PC-9 (cell line): ENCODE measurements at regions not wholly inside any gene's neighbourhood (a gene's known extent, or its start where the extent isn't known, plus 50 kb on each side); places are given as distances from the start of the nearest gene placed in this dataset.

ENCODE experiments used
- BruUV-seq: library from RNA; stranded (reverse); fragments of 400-500 nt; replicated peaks from 2 replicates; lab custom pipeline; 2021; lab: Mats Ljungman, UMichigan
- CTCF ChIA-PET: fragments of 300-600 bp; sonication (Branson Sonifier 250); formaldehyde crosslinking; loops from one replicate; lab custom pipeline; 2022; ENCODE audit warnings: antibody characterized with exemption; lab: Charles Lee
- POLR2A ChIA-PET: fragments of 300-600 bp; sonication (Branson Sonifier 250); formaldehyde crosslinking; loops from one replicate; lab custom pipeline; 2022; ENCODE audit warnings: antibody characterized with exemption; ENCODE audit not compliant: unreplicated experiment; lab: Charles Lee
- DNase-seq, 2 experiments: peaks; one replicate each; pipeline versions ENCODE4 v3.0.0 to v3.0.0-alpha.2; 2015 to 2022; ENCODE audit warnings: mixed read lengths in 1 of 2
- H2AFZ ChIP-seq: fragments of 200-600 bp; sonication (generic); 2 replicates; pipeline ENCODE4 v1.8.1; 2017; ENCODE audit warnings: antibody characterized with exemption
- H3F3A ChIP-seq: fragments of 200-600 bp; sonication (generic); 2 replicates; pipeline ENCODE4 v1.8.1; 2017; ENCODE audit warnings: antibody characterized with exemption, mild to moderate bottlenecking, low read depth; ENCODE audit not compliant: insufficient read depth
- H3K27ac ChIP-seq: fragments of 200-600 bp; sonication (generic); 2 replicates; pipeline ENCODE4 v1.6.1; 2016; ENCODE audit warnings: mixed run types
- H3K27me3 ChIP-seq: fragments of 200-600 bp; sonication (generic); 2 replicates; pipeline ENCODE4 v1.6.1; 2016; ENCODE audit warnings: low read depth, mixed run types; ENCODE audit not compliant: insufficient read depth
- H3K36me3 ChIP-seq: fragments of 200-600 bp; sonication (generic); 2 replicates; pipeline ENCODE4 v1.6.1; 2016; ENCODE audit warnings: low read depth, mixed run types
- H3K4me1 ChIP-seq: fragments of 200-600 bp; sonication (generic); replicated peaks from 2 replicates; pipeline ENCODE4 v1.6.1; 2016; ENCODE audit warnings: mixed run types; ENCODE audit not compliant: insufficient read depth
- H3K4me2 ChIP-seq: fragments of 200-600 bp; sonication (generic); 2 replicates; pipeline ENCODE4 v1.6.1; 2017; ENCODE audit warnings: mixed run types
- H3K4me3 ChIP-seq: fragments of 200-600 bp; sonication (generic); 2 replicates; pipeline ENCODE4 v1.6.1; 2016; ENCODE audit warnings: mixed run types
- H3K79me2 ChIP-seq: fragments of 200-600 bp; sonication (generic); 2 replicates; pipeline ENCODE4 v1.6.1; 2017; ENCODE audit warnings: low read depth, mixed run types
- H3K9me2 ChIP-seq: fragments of 200-600 bp; sonication (generic); 2 replicates; pipeline ENCODE4 v1.8.1; 2017; ENCODE audit warnings: mild to moderate bottlenecking; ENCODE audit not compliant: insufficient read depth
- H3K9me3 ChIP-seq: fragments of 200-600 bp; sonication (generic); 2 replicates; pipeline ENCODE4 v1.8.1; 2016; ENCODE audit warnings: low read depth; ENCODE audit not compliant: insufficient read depth
- H4K20me1 ChIP-seq: fragments of 200-600 bp; sonication (generic); 2 replicates; pipeline ENCODE4 v1.8.1; 2017; ENCODE audit not compliant: insufficient read depth
- EZH2 ChIP-seq: fragments of 200-600 bp; sonication (generic); IDR thresholded peaks from 2 replicates; pipeline ENCODE4 v1.8.0; 2017; ENCODE audit warnings: antibody characterized with exemption, low read depth
- intact Hi-C: fragments of 100-400 bp; cut with micrococcal nuclease; formaldehyde crosslinking; loops from one replicate; pipeline ENCODE4 v1.10.0; 2022; ENCODE audit not compliant: unreplicated experiment
- TF ChIP-seq, protein P1 (sequence below): fragments of 200-600 bp; sonication (generic); conservative IDR thresholded peaks from 2 replicates; pipeline ENCODE4 v1.6.1; 2017; ENCODE audit warnings: mixed run types, antibody characterized with exemption, mild to moderate bottlenecking, moderate library complexity

DNA sequence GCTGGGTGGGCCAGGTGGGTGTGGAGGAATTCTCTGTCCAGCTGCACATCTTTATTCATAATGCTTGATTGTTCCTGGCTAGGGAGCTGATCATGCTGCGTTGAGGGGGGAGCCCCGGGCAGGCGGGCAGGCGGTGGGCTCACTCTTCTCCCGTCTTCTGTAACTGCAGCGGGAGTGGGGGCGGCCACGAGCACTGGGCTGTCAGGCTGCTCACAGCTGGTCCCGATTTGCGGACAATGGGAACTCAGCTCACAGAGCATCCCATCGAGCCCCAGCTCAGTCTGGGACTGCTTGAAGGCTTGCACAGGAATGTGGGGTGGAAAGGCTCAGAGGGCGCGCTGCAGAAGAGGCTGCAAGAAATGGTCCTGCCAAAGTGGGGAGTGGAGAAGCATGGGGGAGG lies 63.8 kb downstream of the EFNB1 start:
- DNase-seq = no peak
- Histone ChIP-seq H3K79me2 (no peaks in the 10 kb centered on the region), H3K4me2 (no peak overlapping the region), H3K9me2 (no peaks in the 10 kb centered on the region), H2AFZ (no peak overlapping the region), H3K27ac (no peak overlapping the region), H3F3A (no peaks in the 10 kb centered on the region), H3K4me1 (peaks cover 7% of the 10 kb centered on the region), H3K36me3 (no peaks in the 10 kb centered on the region), H4K20me1 (no peaks in the 10 kb centered on the region), H3K27me3 (peaks cover 23% of the 10 kb centered on the region), H3K9me3 (no peaks in the 10 kb centered on the region), H3K4me3 (no peak overlapping the region)
- POLR2A ChIA-PET = no interaction called here
- no TSS peak for BruUV-seq
- TF ChIP-seq, protein P1, sequence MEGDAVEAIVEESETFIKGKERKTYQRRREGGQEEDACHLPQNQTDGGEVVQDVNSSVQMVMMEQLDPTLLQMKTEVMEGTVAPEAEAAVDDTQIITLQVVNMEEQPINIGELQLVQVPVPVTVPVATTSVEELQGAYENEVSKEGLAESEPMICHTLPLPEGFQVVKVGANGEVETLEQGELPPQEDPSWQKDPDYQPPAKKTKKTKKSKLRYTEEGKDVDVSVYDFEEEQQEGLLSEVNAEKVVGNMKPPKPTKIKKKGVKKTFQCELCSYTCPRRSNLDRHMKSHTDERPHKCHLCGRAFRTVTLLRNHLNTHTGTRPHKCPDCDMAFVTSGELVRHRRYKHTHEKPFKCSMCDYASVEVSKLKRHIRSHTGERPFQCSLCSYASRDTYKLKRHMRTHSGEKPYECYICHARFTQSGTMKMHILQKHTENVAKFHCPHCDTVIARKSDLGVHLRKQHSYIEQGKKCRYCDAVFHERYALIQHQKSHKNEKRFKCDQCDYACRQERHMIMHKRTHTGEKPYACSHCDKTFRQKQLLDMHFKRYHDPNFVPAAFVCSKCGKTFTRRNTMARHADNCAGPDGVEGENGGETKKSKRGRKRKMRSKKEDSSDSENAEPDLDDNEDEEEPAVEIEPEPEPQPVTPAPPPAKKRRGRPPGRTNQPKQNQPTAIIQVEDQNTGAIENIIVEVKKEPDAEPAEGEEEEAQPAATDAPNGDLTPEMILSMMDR = no peak
- no peak for TF ChIP-seq EZH2
- CTCF ChIA-PET = no interaction called here
- intact Hi-C loops = no loop called here

DNA sequence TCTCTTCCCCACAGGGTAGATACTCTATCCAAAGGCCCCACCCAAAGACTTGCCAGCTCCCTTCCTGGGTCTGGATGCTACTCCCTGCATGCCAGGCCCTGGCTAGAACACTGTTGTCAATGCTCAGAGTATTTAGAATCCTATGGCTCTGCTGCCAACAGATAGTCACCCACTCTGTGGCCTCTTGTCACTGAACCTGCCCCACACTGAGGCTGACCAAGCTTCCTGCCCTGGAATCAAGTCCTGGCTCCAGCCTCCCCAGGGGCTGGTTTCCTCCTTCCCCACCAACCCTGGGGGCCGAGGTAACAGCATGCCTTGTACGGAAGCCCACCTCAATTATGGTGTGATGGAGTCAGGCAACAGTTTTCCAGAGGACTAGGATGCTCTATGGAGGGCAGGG lies 63.3 kb downstream of the EFNB1 start:
- Histone ChIP-seq H3K9me3 (no peaks in the 10 kb centered on the region), H3F3A (no peaks in the 10 kb centered on the region), H3K4me3 (no peak overlapping the region), H3K27me3 (peaks cover 29% of the 10 kb centered on the region), H3K4me1 (peaks cover 7% of the 10 kb centered on the region), H3K4me2 (no peak overlapping the region), H3K9me2 (no peaks in the 10 kb centered on the region), H3K36me3 (no peaks in the 10 kb centered on the region), H4K20me1 (no peaks in the 10 kb centered on the region), H2AFZ (no peak overlapping the region), H3K27ac (no peak overlapping the region), H3K79me2 (no peaks in the 10 kb centered on the region)
- no peak for TF ChIP-seq EZH2
- TF ChIP-seq, protein P1 = no peak
- no TSS peak for BruUV-seq
- CTCF ChIA-PET = no interaction called here
- POLR2A ChIA-PET = no interaction called here
- DNase-seq = no peak
- intact Hi-C loops = no loop called here
